ENCODE measurements at regions not wholly inside any gene's neighbourhood (a gene's known extent, or its start where the extent isn't known, plus 50 kb on each side); places are given as distances from the start of the nearest gene placed in this dataset.

DNA sequence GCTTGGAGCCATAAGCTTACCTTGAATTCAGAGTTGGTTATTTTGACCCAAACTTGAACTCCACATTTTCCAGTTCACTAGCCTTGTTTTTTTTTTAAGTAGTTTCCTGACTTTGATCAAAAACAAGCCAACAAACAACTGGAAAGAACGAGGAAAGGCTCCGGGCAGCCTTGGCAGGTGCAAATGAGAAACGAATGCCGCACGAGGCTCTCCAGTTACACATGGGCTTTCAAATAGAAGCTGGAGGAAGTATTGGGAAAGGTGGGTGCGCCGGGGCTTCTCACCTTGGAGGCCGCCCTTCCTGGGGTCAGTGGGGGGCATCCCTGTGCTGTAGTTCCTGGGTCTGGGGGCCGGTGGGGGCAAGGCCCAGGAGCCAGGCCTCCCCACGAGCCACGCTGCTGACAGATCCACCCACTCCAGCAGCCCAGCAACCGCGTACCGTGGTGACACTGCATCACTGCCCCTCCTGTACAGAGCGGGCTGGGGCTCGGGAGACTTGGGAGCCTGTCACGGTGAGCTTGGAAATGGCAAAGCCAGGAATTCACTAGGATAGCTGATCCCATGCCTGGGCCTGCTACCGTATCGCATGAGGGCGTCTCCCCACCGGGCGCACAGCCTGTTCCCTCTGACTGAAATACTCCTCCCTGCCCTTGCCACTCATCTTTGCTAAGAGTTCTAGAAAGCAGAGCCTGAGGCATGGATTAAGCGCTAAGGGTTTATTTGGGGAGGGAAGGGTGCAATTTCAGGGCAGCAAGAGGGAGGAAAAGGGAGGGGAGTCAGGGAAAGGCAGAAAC, 50.9 kb upstream of the ADRA2C start:
- TF ChIP-seq, protein P1, sequence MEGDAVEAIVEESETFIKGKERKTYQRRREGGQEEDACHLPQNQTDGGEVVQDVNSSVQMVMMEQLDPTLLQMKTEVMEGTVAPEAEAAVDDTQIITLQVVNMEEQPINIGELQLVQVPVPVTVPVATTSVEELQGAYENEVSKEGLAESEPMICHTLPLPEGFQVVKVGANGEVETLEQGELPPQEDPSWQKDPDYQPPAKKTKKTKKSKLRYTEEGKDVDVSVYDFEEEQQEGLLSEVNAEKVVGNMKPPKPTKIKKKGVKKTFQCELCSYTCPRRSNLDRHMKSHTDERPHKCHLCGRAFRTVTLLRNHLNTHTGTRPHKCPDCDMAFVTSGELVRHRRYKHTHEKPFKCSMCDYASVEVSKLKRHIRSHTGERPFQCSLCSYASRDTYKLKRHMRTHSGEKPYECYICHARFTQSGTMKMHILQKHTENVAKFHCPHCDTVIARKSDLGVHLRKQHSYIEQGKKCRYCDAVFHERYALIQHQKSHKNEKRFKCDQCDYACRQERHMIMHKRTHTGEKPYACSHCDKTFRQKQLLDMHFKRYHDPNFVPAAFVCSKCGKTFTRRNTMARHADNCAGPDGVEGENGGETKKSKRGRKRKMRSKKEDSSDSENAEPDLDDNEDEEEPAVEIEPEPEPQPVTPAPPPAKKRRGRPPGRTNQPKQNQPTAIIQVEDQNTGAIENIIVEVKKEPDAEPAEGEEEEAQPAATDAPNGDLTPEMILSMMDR (IDR thresholded peaks at IDR 0.05 in 4 of 5, conservative IDR thresholded peaks at IDR 0.05 in 1 of 5), result no peak
- TF ChIP-seq POLR2A (IDR thresholded peaks at IDR 0.05), result no peak

Measured in gastrocnemius medialis (tissue), 4 donors.